H9 (cell line): ENCODE measurements at regions not wholly inside any gene's neighbourhood (a gene's known extent, or its start where the extent isn't known, plus 50 kb on each side); places are given as distances from the start of the nearest gene placed in this dataset.

Source experiments
- DNase-seq: peaks from one replicate; pipeline ENCODE4 v3.0.0-alpha.2; 2017
- H2AFZ ChIP-seq: one replicate; pipeline ENCODE4 v1.6.1; 2013; ENCODE audit warnings: mild to moderate bottlenecking, low read length, control low read depth, moderate library complexity
- H2AK5ac ChIP-seq: 2 replicates; pipeline ENCODE4 v1.6.1; 2013; ENCODE audit warnings: low read length, control low read depth, mixed read lengths; ENCODE audit not compliant: insufficient read length
- H2BK120ac ChIP-seq: one replicate; pipeline ENCODE4 v1.6.1; 2013; ENCODE audit warnings: low read depth, mild to moderate bottlenecking, low read length, control low read depth, inconsistent platforms; ENCODE audit not compliant: poor library complexity, severe bottlenecking
- H2BK12ac ChIP-seq: 2 replicates; pipeline ENCODE4 v1.6.1; 2013; ENCODE audit warnings: low read length, control low read depth, mixed read lengths, low read depth; ENCODE audit not compliant: insufficient read length
- H2BK15ac ChIP-seq: 2 replicates; pipeline ENCODE4 v1.6.1; 2013; ENCODE audit warnings: low read depth, low read length, control low read depth
- H2BK20ac ChIP-seq: one replicate; pipeline ENCODE4 v1.6.1; 2013; ENCODE audit warnings: low read depth, mild to moderate bottlenecking, low read length, control low read depth, inconsistent platforms; ENCODE audit not compliant: poor library complexity, severe bottlenecking
- H2BK5ac ChIP-seq: 2 replicates; pipeline ENCODE4 v1.6.1; 2013; ENCODE audit warnings: low read length, control low read depth, mixed read lengths; ENCODE audit not compliant: insufficient read length
- H3K14ac ChIP-seq: 2 replicates; pipeline ENCODE4 v1.6.1; 2013; ENCODE audit warnings: low read length, control low read depth; ENCODE audit not compliant: insufficient read depth
- H3K18ac ChIP-seq: 2 replicates; pipeline ENCODE4 v1.6.1; 2013; ENCODE audit warnings: low read depth, mild to moderate bottlenecking, mixed read lengths, low read length, control low read depth; ENCODE audit not compliant: insufficient read length
- H3K23ac ChIP-seq: 2 replicates; pipeline ENCODE4 v1.6.1; 2013; ENCODE audit warnings: low read length, control low read depth, mixed read lengths, low read depth; ENCODE audit not compliant: insufficient read length
- H3K23me2 ChIP-seq: 2 replicates; pipeline ENCODE4 v1.6.1; 2013; ENCODE audit warnings: low read depth, mild to moderate bottlenecking, mixed read lengths, low read length, control low read depth; ENCODE audit not compliant: insufficient read length, poor library complexity, severe bottlenecking
- H3K27ac ChIP-seq: 2 replicates; pipeline ENCODE4 v1.5.1; 2013; ENCODE audit warnings: low read length, control low read depth, mixed read lengths, low read depth; ENCODE audit not compliant: insufficient read length
- H3K27me3 ChIP-seq: 2 replicates; pipeline ENCODE4 v1.6.1; 2013; ENCODE audit warnings: low read length, control low read depth, inconsistent platforms; ENCODE audit not compliant: insufficient read depth
- H3K4ac ChIP-seq: 2 replicates; pipeline ENCODE4 v1.6.1; 2013; ENCODE audit warnings: low read depth, mild to moderate bottlenecking, control low read depth, inconsistent platforms, low read length, moderate library complexity
- H3K4me1 ChIP-seq: 2 replicates; pipeline ENCODE4 v1.6.1; 2013; ENCODE audit warnings: low read length, control low read depth, inconsistent platforms; ENCODE audit not compliant: insufficient read depth
- H3K4me2 ChIP-seq: 2 replicates; pipeline ENCODE4 v1.6.1; 2013; ENCODE audit warnings: low read length, control low read depth, mixed read lengths; ENCODE audit not compliant: insufficient read length, insufficient read depth
- H3K56ac ChIP-seq: 2 replicates; pipeline ENCODE4 v1.6.1; 2013; ENCODE audit warnings: low read depth, mild to moderate bottlenecking, mixed read lengths, low read length, control low read depth; ENCODE audit not compliant: insufficient read length
- H3K79me1 ChIP-seq: 2 replicates; pipeline ENCODE4 v1.6.1; 2013; ENCODE audit warnings: low read depth, mild to moderate bottlenecking, moderate library complexity, low read length, control low read depth, inconsistent platforms; ENCODE audit not compliant: insufficient read depth, poor library complexity, severe bottlenecking
- H3K79me2 ChIP-seq: 2 replicates; pipeline ENCODE4 v1.6.1; 2013; ENCODE audit warnings: low read length, control low read depth, inconsistent platforms; ENCODE audit not compliant: insufficient read depth
- H3K9ac ChIP-seq: 2 replicates; pipeline ENCODE4 v1.6.1; 2013; ENCODE audit warnings: low read length, control low read depth, mixed read lengths; ENCODE audit not compliant: insufficient read length; ENCODE audit errors: extremely low read depth
- H3K9me3 ChIP-seq: one replicate; pipeline ENCODE4 v1.6.1; 2013; ENCODE audit warnings: low read depth, low read length, inconsistent platforms; ENCODE audit not compliant: control insufficient read depth
- H3T11ph ChIP-seq: one replicate; pipeline ENCODE4 v1.6.1; 2013; ENCODE audit warnings: mild to moderate bottlenecking, low read length, control low read depth, inconsistent platforms
- H4K20me1 ChIP-seq: one replicate; pipeline ENCODE4 v1.6.1; 2013; ENCODE audit not compliant: control insufficient read depth, insufficient read length, insufficient read depth
- H4K5ac ChIP-seq: 2 replicates; pipeline ENCODE4 v1.6.1; 2013; ENCODE audit warnings: low read depth, mild to moderate bottlenecking, mixed read lengths, low read length, control low read depth; ENCODE audit not compliant: insufficient read length
- H4K8ac ChIP-seq: replicated peaks from 2 replicates; pipeline ENCODE4 v1.6.1; 2013; ENCODE audit warnings: low read length, control low read depth, mixed read lengths, low read depth; ENCODE audit not compliant: insufficient read length
- H4K91ac ChIP-seq: 2 replicates; pipeline ENCODE4 v1.6.1; 2013; ENCODE audit warnings: low read depth, mild to moderate bottlenecking, moderate library complexity, mixed read lengths, low read length, control low read depth; ENCODE audit not compliant: insufficient read length
- H3K27ac Mint-ChIP-seq, 3 experiments: 2 replicates in 2 of 3; 3 replicates in 1 of 3; pipeline ENCODE4 v1.8.0; 2020 to 2021; ENCODE audit warnings: mixed read lengths in 3 of 3, mild to moderate bottlenecking in 1 of 3, moderate library complexity in 1 of 3
- H3K27me3 Mint-ChIP-seq: 2 replicates; pipeline ENCODE4 v1.8.0; 2021; ENCODE audit warnings: low read depth, mild to moderate bottlenecking, moderate library complexity, mixed read lengths
- H3K36me3 Mint-ChIP-seq, 3 experiments: 2 replicates in 2 of 3; 3 replicates in 1 of 3; pipeline ENCODE4 v1.8.0; 2020 to 2021; ENCODE audit warnings: low read depth in 3 of 3, mixed read lengths in 3 of 3; ENCODE audit not compliant: insufficient read depth in 1 of 3
- H3K4me1 Mint-ChIP-seq, 2 experiments: 2 replicates each; pipeline ENCODE4 v1.8.0; 2020; ENCODE audit warnings: mixed read lengths in 2 of 2
- H3K4me3 Mint-ChIP-seq, 2 experiments: 2 replicates in 1 of 2; 3 replicates in 1 of 2; pipeline ENCODE4 v1.8.0; 2020 to 2021; ENCODE audit warnings: mild to moderate bottlenecking in 2 of 2, mixed read lengths in 2 of 2, moderate library complexity in 1 of 2
- H3K9me3 Mint-ChIP-seq, 2 experiments: 2 replicates in 1 of 2; 3 replicates in 1 of 2; pipeline ENCODE4 v1.8.0; 2020; ENCODE audit warnings: mild to moderate bottlenecking in 2 of 2, mixed read lengths in 2 of 2, moderate library complexity in 1 of 2
- WGBS: extraction: QIAGEN DNeasy Blood & Tissue Kit; methylation state at CpG from one replicate; pipeline ENCODE4 v1.1.7; 2013; ENCODE audit warnings: missing lambda C conversion rate, low lambda C conversion rate, mixed read lengths; ENCODE audit not compliant: insufficient read length; ENCODE audit errors: extremely low coverage; 5-methylcytosine and 5-hydroxymethylcytosine counted together
- TF ChIP-seq, protein P1 (sequence below): fragments of 200-600 bp; sonication (generic); conservative IDR thresholded peaks from 3 replicates; pipeline ENCODE4 v1.8.0; 2021; ENCODE audit warnings: antibody characterized with exemption, mild to moderate bottlenecking

- peaks cover 7 to 16% of the 10 kb centered on the region in 2 experiments for H3K4me1 Mint-ChIP-seq
- Histone ChIP-seq H3T11ph (no peak overlapping the region), H4K8ac (no peak overlapping the region), H4K91ac (no peak overlapping the region), H3K18ac (no peak overlapping the region), H2BK20ac (no peak overlapping the region), H3K4me2 (no peak overlapping the region), H3K23ac (no peak overlapping the region), H3K27ac (no peak overlapping the region), H3K56ac (no peak overlapping the region), H3K27me3 (no peaks in the 10 kb centered on the region), H2AK5ac (no peak overlapping the region), H3K79me2 (no peaks in the 10 kb centered on the region), H3K79me1 (no peaks in the 10 kb centered on the region), H2BK12ac (no peak overlapping the region), H4K5ac (no peak overlapping the region), H3K14ac (no peak overlapping the region), H2AFZ (no peak overlapping the region), H2BK120ac (no peak overlapping the region), H3K23me2 (no peaks in the 10 kb centered on the region), H2BK5ac (no peak overlapping the region), H2BK15ac (no peak overlapping the region), H3K9ac (no peak overlapping the region), H3K4me1 (peaks cover 9% of the 10 kb centered on the region), H4K20me1 (peaks cover 4% of the 10 kb centered on the region), H3K9me3 (no peaks in the 10 kb centered on the region), H3K4ac (no peak overlapping the region)
- H3K36me3 Mint-ChIP-seq: peaks cover 0 to 2% (median 0%) of the 10 kb centered on the region in 3 experiments; a peak in 1 of 7 replicates
- no CpG with 5 or more reads among the region's 15 CpGs for WGBS
- H3K9me3 Mint-ChIP-seq: no peaks in the 10 kb centered on the region
- no peak for DNase-seq
- H3K27me3 Mint-ChIP-seq: no peaks in the 10 kb centered on the region; the same call in 1 of the 2 replicates
- TF ChIP-seq, protein P1, sequence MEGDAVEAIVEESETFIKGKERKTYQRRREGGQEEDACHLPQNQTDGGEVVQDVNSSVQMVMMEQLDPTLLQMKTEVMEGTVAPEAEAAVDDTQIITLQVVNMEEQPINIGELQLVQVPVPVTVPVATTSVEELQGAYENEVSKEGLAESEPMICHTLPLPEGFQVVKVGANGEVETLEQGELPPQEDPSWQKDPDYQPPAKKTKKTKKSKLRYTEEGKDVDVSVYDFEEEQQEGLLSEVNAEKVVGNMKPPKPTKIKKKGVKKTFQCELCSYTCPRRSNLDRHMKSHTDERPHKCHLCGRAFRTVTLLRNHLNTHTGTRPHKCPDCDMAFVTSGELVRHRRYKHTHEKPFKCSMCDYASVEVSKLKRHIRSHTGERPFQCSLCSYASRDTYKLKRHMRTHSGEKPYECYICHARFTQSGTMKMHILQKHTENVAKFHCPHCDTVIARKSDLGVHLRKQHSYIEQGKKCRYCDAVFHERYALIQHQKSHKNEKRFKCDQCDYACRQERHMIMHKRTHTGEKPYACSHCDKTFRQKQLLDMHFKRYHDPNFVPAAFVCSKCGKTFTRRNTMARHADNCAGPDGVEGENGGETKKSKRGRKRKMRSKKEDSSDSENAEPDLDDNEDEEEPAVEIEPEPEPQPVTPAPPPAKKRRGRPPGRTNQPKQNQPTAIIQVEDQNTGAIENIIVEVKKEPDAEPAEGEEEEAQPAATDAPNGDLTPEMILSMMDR: no peak
- H3K4me3 Mint-ChIP-seq: no peak overlapping the region
- no peak overlapping the region; a peak in 1 of 7 replicates for H3K27ac Mint-ChIP-seq
Observed at GRCh38 chr10:129057856-129058663, 409.0 kb upstream of the MGMT start.
